K562 (cell line): ENCODE measurements at regions not wholly inside any gene's neighbourhood (a gene's known extent, or its start where the extent isn't known, plus 50 kb on each side); places are given as distances from the start of the nearest gene placed in this dataset.

Source experiments
- ATAC-seq: fragments of 200-7000 bp; cut with Tn5 transposase; 3 replicates; pipeline ENCODE4 v1.9.1; 2020; ENCODE audit warnings: moderate library complexity
- BruUV-seq: library from RNA; stranded (reverse); fragments of 400-500 nt; replicated peaks from 2 replicates; lab custom pipeline; 2021; lab: Mats Ljungman, UMichigan
- CTCF ChIA-PET: fragments of 300-600 bp; formaldehyde crosslinking; extraction: SDS; loops from one replicate; lab custom pipeline; 2021; ENCODE audit warnings: low intra/inter-chr PET ratio; lab: Yijun Ruan, JAX
- POLR2A ChIA-PET: fragments of 300-600, 350-650 bp; sonication (Branson Sonifier 250); formaldehyde crosslinking; extraction: SDS; loops from one replicate; lab custom pipeline; 2021; ENCODE audit warnings: antibody characterized with exemption, inconsistent platforms; lab: Yijun Ruan, JAX
- DNase-seq, 4 experiments: peaks; one replicate each; pipeline versions ENCODE4 v3.0.0 to v3.0.0-alpha.2; 2011 to 2018; ENCODE audit warnings: low spot score in 3 of 4, mixed read lengths in 3 of 4; ENCODE audit errors: extremely low read depth in 1 of 4
- FAIRE-seq: peaks from 2 replicates; lab custom pipeline; 2011; peaks lifted over from hg19 to GRCh38; lab: Jason Lieb, UNC
- H2AFZ ChIP-seq: 2 replicates; pipeline ENCODE4 v1.6.0; 2011; ENCODE audit warnings: low read depth, low read length, control low read depth, inconsistent platforms
- H3K27ac ChIP-seq: fragments of 200-600 bp; 3 replicates; pipeline ENCODE4 v1.8.0; 2011; ENCODE audit warnings: low read depth, mild to moderate bottlenecking, control low read depth, inconsistent platforms, low read length, moderate library complexity, mixed read lengths; ENCODE audit errors: extremely low read depth
- H3K27me3 ChIP-seq, 2 experiments: fragments of 300-600 bp in 1 of 2; 2 replicates in 1 of 2; 3 replicates in 1 of 2; pipeline versions ENCODE4 v1.6.0 to v1.8.0; 2011; ENCODE audit warnings: inconsistent platforms in 2 of 2, low read length in 2 of 2, mild to moderate bottlenecking in 1 of 2, mixed read lengths in 1 of 2, moderate library complexity in 1 of 2; ENCODE audit not compliant: control insufficient read depth in 2 of 2, insufficient read depth in 2 of 2
- H3K36me3 ChIP-seq: fragments of 300-600 bp; 3 replicates; pipeline ENCODE4 v1.8.0; 2011; ENCODE audit warnings: mild to moderate bottlenecking, low read length, inconsistent platforms; ENCODE audit not compliant: control insufficient read depth, insufficient read depth
- H3K4me1 ChIP-seq, 2 experiments: fragments of 200-600 bp in 1 of 2; replicated peaks in 1 of 2; 2 replicates in 1 of 2; 3 replicates in 1 of 2; pipeline versions ENCODE4 v1.5.1 to v1.8.0; 2011; ENCODE audit warnings: inconsistent platforms in 2 of 2, low read length in 2 of 2, mild to moderate bottlenecking in 1 of 2, mixed read lengths in 1 of 2, moderate library complexity in 1 of 2; ENCODE audit not compliant: control insufficient read depth in 2 of 2, insufficient read depth in 2 of 2
- H3K4me2 ChIP-seq: 2 replicates; pipeline ENCODE4 v1.6.1; 2011; ENCODE audit warnings: low read length, control low read depth, inconsistent platforms, mixed read lengths; ENCODE audit not compliant: insufficient read depth
- H3K4me3 ChIP-seq: fragments of 200-600 bp; sonication (generic), shearing (Covaris generic); 2 replicates; pipeline ENCODE4 v1.5.1; 2016; ENCODE audit warnings: control low read depth, inconsistent platforms
- H3K79me2 ChIP-seq: fragments of 200-600 bp; 3 replicates; pipeline ENCODE4 v1.8.0; 2011; ENCODE audit warnings: low read length, inconsistent platforms; ENCODE audit not compliant: control insufficient read depth, insufficient read depth
- H3K9ac ChIP-seq, 2 experiments: 2 replicates each; pipeline versions ENCODE4 v1.6.0 to v1.6.1; 2011; ENCODE audit warnings: low read depth in 2 of 2, low read length in 2 of 2, control low read depth in 1 of 2, inconsistent platforms in 1 of 2, mild to moderate bottlenecking in 1 of 2, mixed read lengths in 1 of 2; ENCODE audit not compliant: insufficient read depth in 1 of 2
- H3K9me1 ChIP-seq: one replicate; pipeline ENCODE4 v1.6.0; 2011; ENCODE audit warnings: inconsistent platforms, mild to moderate bottlenecking, low read length, moderate library complexity; ENCODE audit not compliant: control insufficient read depth, insufficient read depth
- H3K9me3 ChIP-seq: replicated peaks from 2 replicates; pipeline ENCODE4 v1.5.1; 2011; ENCODE audit warnings: low read depth, low read length, inconsistent platforms; ENCODE audit not compliant: control insufficient read depth, insufficient read depth
- H4K20me1 ChIP-seq: replicated peaks from 2 replicates; pipeline ENCODE4 v1.6.1; 2011; ENCODE audit warnings: low read length, inconsistent platforms, mixed read lengths; ENCODE audit not compliant: control insufficient read depth, insufficient read depth
- CHD1 ChIP-seq: fragments of 200-600 bp; sonication (generic); IDR thresholded peaks from one replicate; pipeline ENCODE4 v1.6.1; 2012; ENCODE audit warnings: mild to moderate bottlenecking, moderate library complexity, low read length, inconsistent platforms
- NFE2L1 ChIP-seq: fragments of 450-650 bp; IDR thresholded peaks from 2 replicates; pipeline ENCODE4 v1.6.1; 2016; ENCODE audit warnings: missing genetic modification characterization, low read depth, mild to moderate bottlenecking, missing compliant biosample characterization, moderate library complexity, borderline replicate concordance
- SPI1 ChIP-seq: IDR thresholded peaks from 2 replicates; pipeline ENCODE4 v1.6.1; 2011; ENCODE audit warnings: low read depth, low read length, control low read depth, borderline replicate concordance
- ZBTB11 ChIP-seq, 3 experiments: fragments of 200-800 bp in 1 of 3; fragments of 250-450 bp in 1 of 3; fragments of 450-650 bp in 1 of 3; sonication (Bioruptor Pico) in 1 of 3; sonication (Bioruptor generic) in 1 of 3; formaldehyde crosslinking in 1 of 3; IDR thresholded peaks; 2 replicates each; pipeline versions ENCODE4 v1.6.1 to v1.8.0; 2016 to 2022; ENCODE audit warnings: mild to moderate bottlenecking in 2 of 3, missing genetic modification characterization in 2 of 3, missing compliant biosample characterization in 1 of 3, moderate library complexity in 1 of 3
- in situ Hi-C: fragments of 300-500 bp; cut with MboI; formaldehyde crosslinking; loops from 4 replicates; pipeline ENCODE4 v1.15.0; 2018; ENCODE audit warnings: inconsistent platforms, mixed read lengths
- intact Hi-C: fragments of 100-400 bp; cut with micrococcal nuclease; formaldehyde crosslinking; loops from 2 replicates; pipeline ENCODE4 v1.14.2; 2022

DNA sequence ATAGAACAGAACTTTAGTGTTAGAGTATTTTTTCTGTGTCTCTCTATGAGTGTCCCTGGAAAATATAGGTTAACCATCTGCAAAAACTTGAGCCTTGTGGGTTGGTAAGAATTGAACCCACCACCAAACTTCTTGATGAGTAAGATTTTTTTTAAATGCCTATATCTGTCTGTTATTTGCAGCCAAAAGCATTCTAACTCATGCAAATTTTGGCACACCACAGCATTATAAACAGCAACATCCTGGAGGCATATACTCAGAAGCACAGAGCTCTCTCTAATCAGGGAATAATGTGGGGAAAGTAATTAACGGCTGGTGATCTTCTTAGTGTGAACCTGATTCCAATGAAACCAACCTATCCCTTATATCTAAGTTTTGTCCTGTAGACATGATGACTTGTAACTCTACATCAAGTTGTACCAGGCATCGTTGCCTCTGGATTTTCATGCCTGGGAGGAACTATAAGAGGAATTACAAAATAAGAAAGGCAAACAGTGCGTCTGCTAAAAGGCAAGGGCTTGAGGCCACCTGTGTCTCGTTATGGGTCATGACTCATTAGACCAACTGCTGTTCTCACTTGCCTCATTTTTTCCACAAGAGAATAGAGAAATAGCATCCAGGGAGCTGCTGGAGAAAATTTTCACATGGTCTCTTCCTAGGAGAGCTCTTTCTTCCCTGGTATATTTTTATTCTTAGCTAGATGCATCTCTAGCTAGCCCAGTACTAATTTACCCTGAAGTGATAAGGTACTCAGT is 202.4 kb downstream of the CHIC2 start (continued):
- no peak for TF ChIP-seq ZBTB11 (CRISPR knock-in tag; IDR thresholded peaks at IDR 0.05)
- TF ChIP-seq CHD1 = no peak
- no peak for TF ChIP-seq NFE2L1

- in situ Hi-C loops = no loop called here
- no TSS peak for BruUV-seq
- no peak overlapping the region for H3K27ac ChIP-seq
- no peaks in the 10 kb centered on the region for H3K27me3 ChIP-seq
- no peak overlapping the region for H3K4me2 ChIP-seq
- intact Hi-C loops = no loop called here
- no peaks in the 10 kb centered on the region for H3K9me3 ChIP-seq
- no peak overlapping the region for H3K9ac ChIP-seq
- no peaks in the 10 kb centered on the region for H3K9me1 ChIP-seq
- DNase-seq (no peak), ATAC-seq (no peak), FAIRE-seq (no peak)
- POLR2A ChIA-PET = no interaction called here
- H3K4me1 ChIP-seq = no peaks in the 10 kb centered on the region
- H4K20me1 ChIP-seq = no peaks in the 10 kb centered on the region
- H3K36me3 ChIP-seq = no peaks in the 10 kb centered on the region
- H2AFZ ChIP-seq = no peak overlapping the region
- TF ChIP-seq SPI1 = no peak
- H3K79me2 ChIP-seq = no peaks in the 10 kb centered on the region
- CTCF ChIA-PET = no interaction called here
- H3K4me3 ChIP-seq = no peak overlapping the region
Observed at GRCh38 chr4:53859305-53859704, 205.1 kb downstream of the CHIC2 start.
